Endothelial cell (in vitro differentiated cells): ENCODE measurements at regions not wholly inside any gene's neighbourhood (a gene's known extent, or its start where the extent isn't known, plus 50 kb on each side); places are given as distances from the start of the nearest gene placed in this dataset.

Experiments
- DNase-seq: peaks from one replicate; pipeline ENCODE4 v3.0.0; 2021; ENCODE audit warnings: low spot score
- H3K27ac Mint-ChIP-seq: one replicate; pipeline ENCODE4 v1.8.0; 2021; ENCODE audit warnings: mixed read lengths, inconsistent platforms; ENCODE audit not compliant: unreplicated experiment
- H3K27me3 Mint-ChIP-seq: one replicate; pipeline ENCODE4 v1.8.0; 2021; ENCODE audit warnings: mild to moderate bottlenecking, moderate library complexity, mixed read lengths, inconsistent platforms; ENCODE audit not compliant: unreplicated experiment
- H3K36me3 Mint-ChIP-seq: one replicate; pipeline ENCODE4 v1.8.0; 2021; ENCODE audit warnings: mild to moderate bottlenecking, low read depth, mixed read lengths, inconsistent platforms; ENCODE audit not compliant: unreplicated experiment
- H3K4me1 Mint-ChIP-seq: one replicate; pipeline ENCODE4 v1.8.0; 2021; ENCODE audit warnings: mild to moderate bottlenecking, mixed read lengths, inconsistent platforms; ENCODE audit not compliant: unreplicated experiment
- H3K4me3 Mint-ChIP-seq: one replicate; pipeline ENCODE4 v1.8.0; 2021; ENCODE audit warnings: mild to moderate bottlenecking, mixed read lengths, inconsistent platforms; ENCODE audit not compliant: unreplicated experiment
- H3K9me3 Mint-ChIP-seq: one replicate; pipeline ENCODE4 v1.8.0; 2021; ENCODE audit warnings: mixed read lengths, inconsistent platforms; ENCODE audit not compliant: unreplicated experiment
- TF ChIP-seq, protein P1 (sequence below): fragments of 200-600 bp; sonication (generic); IDR thresholded peaks from one replicate; pipeline ENCODE4 v1.5.0; 2021; ENCODE audit warnings: antibody characterized with exemption; ENCODE audit not compliant: unreplicated experiment

DNA sequence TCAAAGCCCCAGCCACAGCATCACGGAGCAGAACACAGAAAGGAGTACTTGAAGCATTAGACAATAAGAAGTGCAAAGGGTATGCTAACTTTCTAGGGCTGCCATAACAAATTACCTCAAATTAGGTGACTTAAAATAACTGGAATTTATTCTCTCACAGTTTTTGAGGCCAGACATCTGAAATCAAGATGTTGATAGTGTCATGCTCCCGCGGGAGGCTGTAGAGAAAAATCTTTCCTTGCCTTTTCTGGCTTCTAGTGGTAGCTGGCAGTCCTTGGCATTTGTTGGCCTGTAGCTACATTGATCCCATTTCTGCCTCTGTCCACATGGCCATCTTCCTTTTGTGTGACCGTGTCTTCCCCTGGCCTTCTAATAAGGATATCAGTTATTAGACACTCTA, 51.9 kb upstream of the SPDL1 start:
- TF ChIP-seq, protein P1, sequence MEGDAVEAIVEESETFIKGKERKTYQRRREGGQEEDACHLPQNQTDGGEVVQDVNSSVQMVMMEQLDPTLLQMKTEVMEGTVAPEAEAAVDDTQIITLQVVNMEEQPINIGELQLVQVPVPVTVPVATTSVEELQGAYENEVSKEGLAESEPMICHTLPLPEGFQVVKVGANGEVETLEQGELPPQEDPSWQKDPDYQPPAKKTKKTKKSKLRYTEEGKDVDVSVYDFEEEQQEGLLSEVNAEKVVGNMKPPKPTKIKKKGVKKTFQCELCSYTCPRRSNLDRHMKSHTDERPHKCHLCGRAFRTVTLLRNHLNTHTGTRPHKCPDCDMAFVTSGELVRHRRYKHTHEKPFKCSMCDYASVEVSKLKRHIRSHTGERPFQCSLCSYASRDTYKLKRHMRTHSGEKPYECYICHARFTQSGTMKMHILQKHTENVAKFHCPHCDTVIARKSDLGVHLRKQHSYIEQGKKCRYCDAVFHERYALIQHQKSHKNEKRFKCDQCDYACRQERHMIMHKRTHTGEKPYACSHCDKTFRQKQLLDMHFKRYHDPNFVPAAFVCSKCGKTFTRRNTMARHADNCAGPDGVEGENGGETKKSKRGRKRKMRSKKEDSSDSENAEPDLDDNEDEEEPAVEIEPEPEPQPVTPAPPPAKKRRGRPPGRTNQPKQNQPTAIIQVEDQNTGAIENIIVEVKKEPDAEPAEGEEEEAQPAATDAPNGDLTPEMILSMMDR: no peak
- H3K36me3 Mint-ChIP-seq: no peaks in the 10 kb centered on the region
- peaks cover 21% of the 10 kb centered on the region for H3K4me1 Mint-ChIP-seq

DNA sequence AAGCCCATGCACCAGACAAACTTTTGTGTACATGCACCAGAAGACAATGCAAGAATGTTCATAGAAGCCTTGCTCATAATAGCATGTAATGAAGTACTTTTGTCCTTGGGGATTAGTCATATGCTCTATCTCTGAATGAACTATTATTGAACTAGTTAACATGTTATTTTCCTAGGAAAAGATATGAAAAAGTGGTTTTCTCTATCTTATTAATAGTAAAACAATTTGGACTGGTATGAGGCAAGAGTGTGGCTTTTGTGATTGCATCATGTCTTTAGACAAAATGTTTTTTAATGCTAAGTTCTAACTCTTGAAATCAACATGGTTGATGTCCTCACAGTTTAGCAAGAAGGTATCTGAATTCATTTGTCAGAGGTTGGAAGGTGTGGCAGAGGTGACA, 55.7 kb upstream of the SPDL1 start:
- Mint-ChIP-seq H3K4me3 (no peak overlapping the region), H3K27me3 (peaks cover 4% of the 10 kb centered on the region), H3K4me1 (peaks cover 26% of the 10 kb centered on the region), H3K9me3 (no peaks in the 10 kb centered on the region), H3K36me3 (no peaks in the 10 kb centered on the region), H3K27ac (no peak overlapping the region)
- no peak for DNase-seq
- TF ChIP-seq, protein P1: no peak

More for the DNA sequence above, 51.9 kb upstream of the SPDL1 start:
- peaks cover 8% of the 10 kb centered on the region for H3K27me3 Mint-ChIP-seq
- H3K4me3 Mint-ChIP-seq: no peak overlapping the region
- DNase-seq: no peak
- H3K9me3 Mint-ChIP-seq: no peaks in the 10 kb centered on the region
- H3K27ac Mint-ChIP-seq: no peak overlapping the region

DNA sequence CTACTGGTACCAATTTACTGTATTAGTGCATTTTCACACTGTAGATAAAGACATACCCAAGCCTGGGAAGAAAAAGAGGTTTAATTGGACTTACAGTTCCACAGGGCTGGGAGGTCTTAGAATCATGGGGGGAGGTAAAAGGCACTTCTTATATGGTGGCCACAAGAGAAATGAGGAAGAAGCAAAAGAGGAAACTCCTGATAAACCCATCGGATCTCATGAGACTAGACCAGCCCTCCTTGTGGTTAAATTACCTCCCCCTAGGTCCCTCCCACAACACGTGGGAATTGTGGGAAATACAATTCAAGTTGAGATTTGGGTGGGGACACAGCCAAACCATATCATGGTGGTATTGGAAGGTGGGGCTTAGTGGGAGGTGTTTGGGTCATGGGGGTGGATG, 56.5 kb upstream of the SPDL1 start:
- Mint-ChIP-seq H3K4me3 (no peak overlapping the region), H3K4me1 (peaks cover 31% of the 10 kb centered on the region), H3K27ac (no peak overlapping the region), H3K27me3 (peaks cover 4% of the 10 kb centered on the region), H3K36me3 (no peaks in the 10 kb centered on the region), H3K9me3 (no peaks in the 10 kb centered on the region)
- TF ChIP-seq, protein P1: no peak
- no peak for DNase-seq

DNA sequence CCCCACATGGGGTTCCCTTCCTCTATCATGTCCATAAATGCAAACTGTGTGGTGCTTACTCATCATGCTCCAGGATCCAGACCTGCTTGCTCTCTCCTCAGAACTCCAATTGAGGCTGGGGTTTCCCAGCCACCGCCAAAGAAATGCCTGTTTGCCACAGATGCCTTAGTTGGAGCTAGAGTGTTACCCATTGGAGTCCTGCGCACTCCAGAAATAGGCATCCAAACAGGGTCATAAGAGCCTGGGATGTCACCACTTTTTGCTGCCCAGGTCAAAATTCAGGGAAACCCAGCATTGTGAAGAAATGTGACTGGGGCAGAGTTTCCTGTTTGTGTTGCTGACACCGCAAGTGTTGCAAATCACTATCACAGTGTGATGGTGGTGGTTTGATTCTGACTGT, 60.7 kb upstream of the SPDL1 start:
- H3K36me3 Mint-ChIP-seq: no peaks in the 10 kb centered on the region
- H3K27ac Mint-ChIP-seq: no peak overlapping the region
- H3K4me3 Mint-ChIP-seq: no peak overlapping the region
- H3K4me1 Mint-ChIP-seq: peaks cover 19% of the 10 kb centered on the region
- no peaks in the 10 kb centered on the region for H3K9me3 Mint-ChIP-seq
- TF ChIP-seq, protein P1: no peak
- no peaks in the 10 kb centered on the region for H3K27me3 Mint-ChIP-seq
- no peak for DNase-seq

DNA sequence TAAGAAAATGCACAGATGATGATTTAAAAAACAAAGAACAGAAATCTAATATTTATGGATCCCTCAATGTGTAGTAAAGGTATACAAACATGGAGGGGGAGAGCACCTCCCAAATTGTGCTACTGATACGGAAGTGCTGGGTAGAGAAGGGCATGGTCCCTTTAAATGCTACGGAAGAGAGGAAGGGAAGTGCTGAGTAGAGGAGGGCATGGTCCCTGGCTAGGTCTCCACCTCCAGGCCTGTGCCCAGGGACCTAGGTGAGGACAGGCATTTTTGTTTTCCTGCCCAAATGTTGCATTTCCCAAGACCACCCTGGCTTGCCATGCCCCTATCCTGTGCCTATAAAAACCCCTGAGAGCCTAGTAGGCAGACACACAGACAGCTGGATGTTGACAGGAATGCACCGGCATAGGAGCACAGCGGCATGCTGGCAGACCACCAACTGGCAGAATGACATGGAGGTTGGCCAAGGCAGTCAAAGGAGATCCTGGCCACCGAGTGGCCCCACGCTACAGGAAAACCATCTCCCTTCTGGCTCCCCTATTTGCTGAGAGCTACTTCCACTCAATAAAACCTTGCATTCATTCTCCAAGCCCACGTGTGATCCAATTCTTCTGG, 62.1 kb upstream of the SPDL1 start:
- Mint-ChIP-seq H3K9me3 (no peaks in the 10 kb centered on the region), H3K4me1 (peaks cover 19% of the 10 kb centered on the region), H3K4me3 (no peak overlapping the region), H3K36me3 (no peaks in the 10 kb centered on the region), H3K27me3 (no peaks in the 10 kb centered on the region), H3K27ac (no peak overlapping the region)
- DNase-seq: no peak
- TF ChIP-seq, protein P1: no peak
